Ishikawa (cell line): ENCODE measurements at regions not wholly inside any gene's neighbourhood (a gene's known extent, or its start where the extent isn't known, plus 50 kb on each side); places are given as distances from the start of the nearest gene placed in this dataset.

Experiments
- CEBPB ChIP-seq: IDR thresholded peaks from 2 replicates; pipeline ENCODE4 v1.6.1; 2012
- CREB1 ChIP-seq: IDR thresholded peaks from 2 replicates; pipeline ENCODE4 v1.6.1; 2012; ENCODE audit warnings: low read depth
- EP300 ChIP-seq: IDR thresholded peaks from 2 replicates; pipeline ENCODE4 v1.6.1; 2012; ENCODE audit warnings: borderline replicate concordance
- MAX ChIP-seq: IDR thresholded peaks from 2 replicates; pipeline ENCODE4 v1.6.1; 2012
- RAD21 ChIP-seq: IDR thresholded peaks from 2 replicates; pipeline ENCODE4 v1.6.1; 2012; ENCODE audit warnings: low read depth
- TAF1 ChIP-seq: IDR thresholded peaks from 2 replicates; pipeline ENCODE4 v1.6.1; 2012; ENCODE audit warnings: low read depth, mild to moderate bottlenecking
- TCF12 ChIP-seq: IDR thresholded peaks from 2 replicates; pipeline ENCODE4 v1.6.1; 2012; ENCODE audit warnings: low read depth
- TEAD4 ChIP-seq: IDR thresholded peaks from 2 replicates; pipeline ENCODE4 v1.6.1; 2012
- YY1 ChIP-seq: IDR thresholded peaks from 2 replicates; pipeline ENCODE4 v1.6.1; 2012; ENCODE audit warnings: low read depth
- ZBTB7A ChIP-seq: IDR thresholded peaks from 2 replicates; pipeline ENCODE4 v1.6.1; 2012; ENCODE audit warnings: low read depth
- TF ChIP-seq, protein P1 (sequence below): IDR thresholded peaks from 2 replicates; pipeline ENCODE4 v1.6.1; 2012; ENCODE audit warnings: low read depth, mild to moderate bottlenecking
- TF ChIP-seq, protein P2 (sequence below): IDR thresholded peaks from 2 replicates; pipeline ENCODE4 v1.6.1; 2012

- TF ChIP-seq EP300: no peak
- TF ChIP-seq RAD21: no peak
- TF ChIP-seq, protein P1, sequence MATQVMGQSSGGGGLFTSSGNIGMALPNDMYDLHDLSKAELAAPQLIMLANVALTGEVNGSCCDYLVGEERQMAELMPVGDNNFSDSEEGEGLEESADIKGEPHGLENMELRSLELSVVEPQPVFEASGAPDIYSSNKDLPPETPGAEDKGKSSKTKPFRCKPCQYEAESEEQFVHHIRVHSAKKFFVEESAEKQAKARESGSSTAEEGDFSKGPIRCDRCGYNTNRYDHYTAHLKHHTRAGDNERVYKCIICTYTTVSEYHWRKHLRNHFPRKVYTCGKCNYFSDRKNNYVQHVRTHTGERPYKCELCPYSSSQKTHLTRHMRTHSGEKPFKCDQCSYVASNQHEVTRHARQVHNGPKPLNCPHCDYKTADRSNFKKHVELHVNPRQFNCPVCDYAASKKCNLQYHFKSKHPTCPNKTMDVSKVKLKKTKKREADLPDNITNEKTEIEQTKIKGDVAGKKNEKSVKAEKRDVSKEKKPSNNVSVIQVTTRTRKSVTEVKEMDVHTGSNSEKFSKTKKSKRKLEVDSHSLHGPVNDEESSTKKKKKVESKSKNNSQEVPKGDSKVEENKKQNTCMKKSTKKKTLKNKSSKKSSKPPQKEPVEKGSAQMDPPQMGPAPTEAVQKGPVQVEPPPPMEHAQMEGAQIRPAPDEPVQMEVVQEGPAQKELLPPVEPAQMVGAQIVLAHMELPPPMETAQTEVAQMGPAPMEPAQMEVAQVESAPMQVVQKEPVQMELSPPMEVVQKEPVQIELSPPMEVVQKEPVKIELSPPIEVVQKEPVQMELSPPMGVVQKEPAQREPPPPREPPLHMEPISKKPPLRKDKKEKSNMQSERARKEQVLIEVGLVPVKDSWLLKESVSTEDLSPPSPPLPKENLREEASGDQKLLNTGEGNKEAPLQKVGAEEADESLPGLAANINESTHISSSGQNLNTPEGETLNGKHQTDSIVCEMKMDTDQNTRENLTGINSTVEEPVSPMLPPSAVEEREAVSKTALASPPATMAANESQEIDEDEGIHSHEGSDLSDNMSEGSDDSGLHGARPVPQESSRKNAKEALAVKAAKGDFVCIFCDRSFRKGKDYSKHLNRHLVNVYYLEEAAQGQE: no peak
- TF ChIP-seq TAF1: no peak
- TF ChIP-seq MAX: no peak
- TF ChIP-seq YY1: no peak
- no peak for TF ChIP-seq TEAD4
- no peak for TF ChIP-seq CREB1
- TF ChIP-seq TCF12: no peak
- no peak for TF ChIP-seq ZBTB7A
- no peak for TF ChIP-seq CEBPB
- TF ChIP-seq, protein P2, sequence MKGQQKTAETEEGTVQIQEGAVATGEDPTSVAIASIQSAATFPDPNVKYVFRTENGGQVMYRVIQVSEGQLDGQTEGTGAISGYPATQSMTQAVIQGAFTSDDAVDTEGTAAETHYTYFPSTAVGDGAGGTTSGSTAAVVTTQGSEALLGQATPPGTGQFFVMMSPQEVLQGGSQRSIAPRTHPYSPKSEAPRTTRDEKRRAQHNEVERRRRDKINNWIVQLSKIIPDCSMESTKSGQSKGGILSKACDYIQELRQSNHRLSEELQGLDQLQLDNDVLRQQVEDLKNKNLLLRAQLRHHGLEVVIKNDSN: no peak
These were observed 96.5 kb downstream of the ASB9 start for GRCh38 chrX:15173411-15173810.
